ENCODE measurements at regions not wholly inside any gene's neighbourhood (a gene's known extent, or its start where the extent isn't known, plus 50 kb on each side); places are given as distances from the start of the nearest gene placed in this dataset.
A peak's percentile ranks its signal among the peaks of the same experiment; 100 is the strongest.
"Not testable (repeated sequence)": the region's sequence is repeated elsewhere in the genome, so short reads cannot be mapped to it uniquely, and the experiment has no call there.

DNA sequence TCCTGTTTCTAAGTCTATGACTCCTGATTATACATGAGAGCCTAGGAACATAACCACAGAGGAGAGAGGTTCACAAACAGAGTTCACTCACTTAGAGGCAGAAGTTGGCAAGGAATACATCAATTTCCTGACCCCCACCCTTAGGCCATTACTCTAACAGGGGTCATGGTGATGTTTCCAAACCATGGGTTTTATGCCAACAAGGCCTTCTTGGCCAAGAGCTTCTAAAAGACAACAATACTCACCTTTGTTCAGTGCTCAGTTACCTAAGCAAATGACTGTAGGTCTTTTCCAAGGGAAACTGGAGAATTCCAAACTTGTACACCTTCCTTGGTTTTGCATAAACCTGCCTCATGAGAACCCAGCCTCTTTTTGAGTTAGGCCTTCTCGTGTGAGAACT, 52.6 kb downstream of the ERICH4 start:
- no peak for DNase-seq (ENCODE audit: extremely low read depth, low read depth, low spot score)

DNA sequence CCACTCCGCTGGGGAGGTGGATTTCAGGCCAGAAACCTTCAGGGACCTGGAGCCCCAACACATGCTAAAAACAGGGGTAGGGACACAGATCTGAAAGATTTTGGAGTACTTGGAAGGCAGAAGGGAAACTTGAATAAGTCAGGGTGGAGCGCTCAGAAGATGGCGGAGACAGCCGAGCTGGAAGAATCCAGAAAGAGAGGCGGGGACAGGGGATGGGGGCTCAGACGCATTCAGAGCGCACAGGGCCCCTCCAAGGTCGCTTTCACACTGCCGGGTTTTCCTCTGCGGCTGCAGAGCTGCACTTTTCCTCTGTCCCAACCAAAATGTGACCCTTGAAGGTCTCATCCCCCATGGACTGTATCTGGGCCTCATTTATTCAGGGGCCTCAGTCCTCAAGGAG, 56.9 kb downstream of the ERICH4 start:
- DNase-seq (ENCODE audit: extremely low read depth, low read depth, low spot score) = no peak

DNA sequence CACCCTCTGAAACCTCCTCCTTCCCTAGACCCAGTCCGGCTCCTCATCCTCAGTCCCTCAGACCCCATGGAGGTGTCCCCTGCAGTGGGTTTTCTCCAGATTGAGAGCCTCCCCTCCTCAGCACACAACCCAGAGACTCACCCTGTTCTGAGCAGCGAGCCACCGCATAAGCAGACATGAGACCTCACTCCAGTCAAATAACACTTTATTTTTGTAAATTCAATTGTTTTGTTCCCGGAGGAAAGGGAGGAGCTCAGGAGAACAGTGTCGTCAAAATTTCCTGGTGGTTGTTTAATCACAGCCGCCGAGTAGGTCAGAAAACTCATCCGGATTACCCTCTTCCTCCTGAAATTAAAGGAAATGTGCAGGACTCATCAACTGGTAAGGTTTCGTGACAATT, 57.5 kb downstream of the ERICH4 start:
- DNase-seq (ENCODE audit: extremely low read depth, low read depth, low spot score) = peak; percentile 60

DNA sequence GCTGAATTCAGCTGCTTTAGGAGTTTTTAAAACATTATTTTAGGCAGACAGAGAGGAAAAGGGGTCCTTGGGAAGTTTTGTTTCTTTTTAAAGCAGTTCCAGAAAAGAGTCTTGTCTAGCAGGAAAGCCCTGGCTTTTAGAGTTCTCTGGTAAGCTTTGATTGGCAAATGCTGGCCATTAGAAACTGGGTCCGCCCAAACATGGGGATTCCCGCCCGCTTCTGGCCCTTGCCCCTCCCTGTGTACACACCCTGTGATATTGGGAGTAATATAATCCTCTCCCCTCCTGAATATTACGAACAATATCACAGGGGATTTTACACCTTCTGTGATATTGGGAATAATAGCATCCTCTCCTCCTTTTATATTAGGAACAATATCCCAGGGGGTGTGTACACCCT, 58.9 kb downstream of the ERICH4 start:
- DNase-seq (ENCODE audit: extremely low read depth, low read depth, low spot score) = no peak

DNA sequence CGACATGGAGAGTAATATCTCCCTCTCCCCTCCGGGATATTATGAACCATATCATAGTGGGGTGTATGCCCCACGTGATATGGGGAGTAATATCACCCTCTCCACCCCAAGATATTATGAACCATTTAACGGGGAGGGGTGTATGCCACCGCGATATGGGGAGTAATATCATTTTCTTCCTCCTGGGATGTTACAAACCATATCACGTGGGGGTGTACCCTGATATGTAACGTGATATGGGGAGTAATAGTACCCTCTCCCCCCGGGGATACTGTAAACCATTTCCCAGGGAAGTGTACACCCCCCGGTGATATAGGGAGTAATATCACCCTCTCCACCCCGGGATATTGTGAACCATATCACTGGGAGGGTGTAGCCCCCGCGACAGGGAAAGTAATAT, 62.1 kb downstream of the ERICH4 start:
- no peak for DNase-seq (ENCODE audit: extremely low read depth, low read depth, low spot score)

DNA sequence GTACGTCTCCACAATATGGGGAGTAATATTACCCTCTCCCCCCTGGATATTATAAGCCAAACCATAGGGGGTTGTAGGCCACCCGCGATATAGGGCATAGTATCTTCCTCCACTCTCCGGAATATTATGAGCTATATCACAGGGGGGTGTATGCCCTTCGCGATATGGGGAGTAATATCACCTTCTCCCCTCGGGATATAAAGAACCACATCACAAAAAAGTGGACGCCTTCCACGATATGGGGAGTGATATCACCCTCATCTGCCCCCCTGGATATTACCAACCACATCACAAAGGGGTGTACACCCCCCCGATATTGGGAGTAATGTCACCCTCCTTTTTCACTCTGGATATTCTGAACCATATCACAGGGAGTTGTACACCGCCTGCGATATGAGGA, 65.5 kb upstream of the CEACAM21 start:
- DNase-seq (ENCODE audit: extremely low read depth, low read depth, low spot score) = no peak

DNA sequence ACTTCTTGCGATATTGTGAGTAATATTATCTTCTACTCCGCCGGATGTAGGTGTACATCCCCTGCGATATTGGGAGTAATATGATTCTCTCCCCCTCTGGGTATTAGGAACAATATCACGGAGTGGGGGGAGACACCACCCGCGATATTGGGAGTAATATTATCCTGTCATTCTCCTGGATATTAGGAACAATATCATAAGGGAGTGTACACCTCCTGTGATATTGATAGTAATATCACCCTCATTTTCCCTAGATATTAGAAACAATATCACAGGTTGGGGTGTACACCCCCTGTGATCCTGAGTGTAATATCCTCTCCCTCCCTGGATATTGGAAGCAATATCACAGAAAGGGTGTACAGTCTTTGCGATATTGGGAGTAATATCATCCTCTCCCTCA, 64.3 kb upstream of the CEACAM21 start:
- no peak for DNase-seq (ENCODE audit: extremely low read depth, low read depth, low spot score)

DNA sequence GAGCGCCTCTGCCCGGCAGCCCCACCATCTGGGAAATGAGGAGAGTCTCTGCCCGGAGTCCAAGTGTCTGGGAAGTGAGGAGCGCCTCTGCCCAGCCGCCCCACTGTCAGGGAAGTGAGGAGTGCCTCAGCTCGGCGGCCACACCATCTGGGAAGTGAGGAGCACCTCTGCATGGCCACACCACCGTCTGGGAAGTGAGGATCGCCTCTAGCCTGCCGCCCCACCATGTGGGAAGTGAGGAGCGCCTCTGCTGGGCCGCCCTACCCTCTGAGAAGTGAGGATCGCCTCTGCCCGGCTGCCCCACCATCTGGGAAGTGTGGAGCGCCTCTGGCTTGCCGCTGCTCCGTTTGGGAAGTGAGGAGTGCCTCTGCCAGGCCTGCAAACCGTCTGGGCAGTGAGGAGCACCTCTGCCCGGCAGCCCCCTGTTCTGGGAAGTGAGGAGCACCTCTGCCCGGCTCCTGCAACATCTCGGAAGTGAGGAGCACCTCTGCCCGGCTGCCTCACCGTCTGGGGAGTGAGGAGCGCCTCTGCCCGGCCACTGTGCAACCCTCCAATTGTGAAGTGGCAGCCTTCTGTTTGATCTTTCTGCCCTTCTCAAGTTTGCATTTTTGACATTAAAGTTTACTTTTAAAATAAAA, 60.8 kb upstream of the CEACAM21 start:
- no peak for DNase-seq (ENCODE audit: extremely low read depth, low read depth, low spot score)

DNA sequence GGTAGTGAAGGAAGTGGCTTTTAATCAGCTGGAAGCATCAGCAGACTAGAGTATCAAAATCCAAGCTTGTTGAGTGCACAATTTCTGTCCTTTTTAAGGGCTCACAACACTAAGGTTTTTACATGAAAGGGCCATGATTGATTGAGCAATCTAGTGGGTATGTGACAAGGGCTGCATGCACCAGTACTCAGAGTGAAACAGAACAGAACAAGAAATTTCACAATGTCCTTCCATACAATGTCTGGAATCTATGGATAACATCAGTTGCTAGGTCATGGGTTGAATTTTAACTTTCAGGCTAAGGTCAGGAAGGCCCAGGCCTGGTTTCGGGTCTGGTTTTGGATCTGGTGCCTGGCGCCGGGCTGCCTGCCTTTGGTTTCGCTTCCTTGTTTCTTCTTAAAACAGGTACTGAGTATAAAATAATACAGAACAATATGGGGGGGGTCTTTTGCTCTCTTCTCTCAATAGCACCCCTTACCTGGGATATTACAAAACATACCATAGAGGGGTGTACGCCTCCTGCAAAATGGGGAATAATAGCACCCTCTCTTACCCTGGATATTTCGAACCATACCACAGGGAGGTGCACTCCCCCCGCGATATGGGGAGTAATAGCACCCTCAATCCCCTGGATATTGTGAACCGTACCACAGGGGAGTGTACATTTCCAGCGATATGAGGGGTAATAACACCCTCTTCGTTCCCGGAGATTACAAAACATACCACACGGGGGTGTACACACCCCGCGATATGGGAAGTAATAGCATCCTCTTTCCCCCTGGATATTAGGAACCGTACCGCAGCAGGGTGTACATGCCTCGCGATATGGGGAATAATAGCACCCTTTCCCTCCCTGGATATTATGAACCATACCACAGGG, 59.4 kb upstream of the CEACAM21 start:
- DNase-seq (ENCODE audit: extremely low read depth, low read depth, low spot score) = not testable (repeated sequence)

DNA sequence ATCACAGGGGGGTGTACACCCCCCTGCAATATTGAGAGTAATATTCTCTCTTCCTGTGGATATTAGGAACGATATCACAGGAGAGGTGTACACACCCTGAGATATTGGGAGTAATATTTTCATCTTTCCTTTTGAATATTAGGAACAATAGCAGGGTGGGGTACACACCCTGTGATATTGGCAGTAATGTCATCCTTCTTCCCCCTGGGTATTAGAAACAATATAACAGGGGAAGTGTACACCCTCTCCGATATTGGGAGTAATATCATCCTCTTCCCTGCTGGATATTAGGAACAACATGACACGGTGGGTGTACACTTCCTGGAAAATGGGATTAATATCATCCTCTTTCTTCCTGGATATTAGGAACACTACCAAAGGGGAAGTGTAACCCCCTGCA, 57.8 kb upstream of the CEACAM21 start:
- DNase-seq (ENCODE audit: extremely low read depth, low read depth, low spot score) = no peak

DNA sequence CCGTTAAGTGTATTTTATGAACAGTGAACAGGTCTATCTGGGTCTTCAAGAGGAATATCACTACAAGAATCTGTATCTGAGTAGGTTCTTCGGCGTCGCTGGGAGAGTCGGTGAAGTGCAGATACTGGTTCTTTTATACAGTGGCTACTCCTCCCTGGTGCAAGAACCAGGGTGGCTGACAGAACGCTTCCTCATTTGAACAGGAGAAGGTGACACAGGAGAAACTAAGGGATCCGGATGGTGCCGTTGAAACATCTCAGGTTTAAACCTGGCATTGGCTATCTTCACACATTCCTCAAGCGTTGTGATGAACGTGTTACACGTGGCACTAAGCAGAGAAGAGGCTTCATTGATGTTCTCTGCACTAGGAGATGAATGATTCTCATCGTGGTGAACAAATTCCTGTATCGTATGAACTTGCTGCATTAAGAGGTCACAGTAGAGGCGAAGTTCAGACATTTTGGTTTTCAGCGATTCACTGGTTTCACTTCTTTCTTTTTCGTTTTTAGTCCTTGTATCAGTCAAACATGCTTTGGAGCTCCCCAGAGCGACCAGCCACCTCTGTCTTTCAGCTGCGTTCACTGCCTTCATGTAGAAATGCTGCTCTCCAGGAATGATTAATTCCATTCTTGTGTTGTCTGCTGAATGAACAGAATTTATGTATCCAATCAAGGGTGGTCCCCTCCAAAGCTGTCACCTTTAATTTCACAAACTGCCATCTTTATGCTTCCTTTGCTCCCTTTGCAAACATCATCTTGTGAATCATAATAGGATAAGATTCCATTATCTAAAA, 54.6 kb upstream of the CEACAM21 start:
- not testable (repeated sequence) for DNase-seq (ENCODE audit: extremely low read depth, low read depth, low spot score)

DNA sequence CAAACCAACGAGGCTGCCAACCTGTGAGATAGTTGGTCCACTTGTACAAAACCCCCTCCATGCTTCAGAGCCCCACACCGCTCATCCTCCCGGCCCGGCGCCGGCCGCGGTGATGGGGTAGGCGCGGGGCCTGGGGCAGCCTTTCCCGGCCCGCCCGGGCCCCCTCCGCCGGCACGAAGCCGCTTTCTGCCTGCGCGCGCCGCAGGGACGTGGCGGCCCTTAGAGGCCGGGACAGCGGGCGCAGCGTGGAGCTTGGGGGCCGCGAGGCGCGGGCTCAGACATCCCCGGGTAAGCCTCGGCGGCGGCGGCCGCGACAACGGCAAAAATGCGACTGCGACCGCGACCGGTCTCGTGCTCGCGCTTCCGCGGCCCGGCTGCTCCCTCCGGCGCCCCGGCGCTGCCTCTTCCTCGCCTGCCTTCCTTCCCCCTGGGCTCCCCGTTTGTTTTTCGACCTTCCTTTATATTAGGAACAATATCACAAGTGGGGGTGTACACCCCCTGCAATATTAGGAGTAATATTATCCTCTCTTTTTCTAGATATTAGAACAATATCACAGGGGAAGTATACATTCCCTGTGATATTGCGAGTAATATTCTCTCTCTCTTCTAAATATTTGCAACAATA, 53.9 kb upstream of the CEACAM21 start:
- no peak for DNase-seq (ENCODE audit: extremely low read depth, low read depth, low spot score)

DNA sequence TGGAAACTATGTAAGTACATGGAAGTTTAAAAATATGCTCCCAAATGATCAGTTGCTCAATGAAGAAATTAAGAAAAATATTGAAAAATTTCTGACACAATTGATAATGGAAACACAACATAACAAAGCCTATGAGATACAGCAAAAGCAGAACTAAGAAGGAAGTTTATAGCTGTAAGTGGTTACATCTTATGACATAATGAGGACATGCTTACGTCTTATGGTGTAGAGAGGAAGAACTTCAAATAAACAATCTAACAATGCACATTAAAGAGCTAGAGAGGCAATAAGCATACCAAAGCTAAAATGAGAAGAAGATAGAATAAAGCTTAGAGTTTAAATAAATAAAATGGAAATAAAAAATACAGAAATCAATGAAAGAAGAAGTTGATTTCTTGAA, 50.0 kb upstream of the CEACAM21 start:
- DNase-seq (ENCODE audit: extremely low read depth, low read depth, low spot score) = no peak

All from glomerular endothelial cell (primary cell).